Trophoblast cell (in vitro differentiated cells and primary cell): ENCODE measurements at regions not wholly inside any gene's neighbourhood (a gene's known extent, or its start where the extent isn't known, plus 50 kb on each side); places are given as distances from the start of the nearest gene placed in this dataset.

Source experiments
- DNase-seq, 2 donors: peaks; one replicate each; pipeline ENCODE4 v3.0.0-alpha.2; 2016
- H2AFZ ChIP-seq: 2 replicates; pipeline ENCODE4 v1.6.1; 2013; ENCODE audit warnings: low read length, moderate library complexity, mild to moderate bottlenecking; ENCODE audit not compliant: insufficient read depth, poor library complexity
- H2AK5ac ChIP-seq: 2 replicates; pipeline ENCODE4 v1.6.1; 2013; ENCODE audit warnings: mild to moderate bottlenecking, low read length
- H2BK120ac ChIP-seq: 2 replicates; pipeline ENCODE4 v1.6.1; 2013; ENCODE audit warnings: low read length, mild to moderate bottlenecking, moderate library complexity; ENCODE audit not compliant: insufficient read depth, poor library complexity
- H2BK12ac ChIP-seq: 2 replicates; pipeline ENCODE4 v1.6.1; 2013; ENCODE audit warnings: mild to moderate bottlenecking, low read length, moderate library complexity
- H2BK5ac ChIP-seq: 2 replicates; pipeline ENCODE4 v1.6.1; 2013; ENCODE audit warnings: low read length, low read depth, moderate library complexity, mild to moderate bottlenecking; ENCODE audit not compliant: poor library complexity
- H3K14ac ChIP-seq: 2 replicates; pipeline ENCODE4 v1.6.1; 2013; ENCODE audit warnings: mild to moderate bottlenecking, low read length
- H3K18ac ChIP-seq: 2 replicates; pipeline ENCODE4 v1.6.1; 2013; ENCODE audit warnings: mild to moderate bottlenecking, low read length
- H3K23ac ChIP-seq: 2 replicates; pipeline ENCODE4 v1.6.1; 2013; ENCODE audit warnings: low read length
- H3K27ac ChIP-seq: 2 replicates; pipeline ENCODE4 v1.5.1; 2013; ENCODE audit warnings: low read depth, mild to moderate bottlenecking, inconsistent platforms, low read length, moderate library complexity
- H3K27me3 ChIP-seq: 2 replicates; pipeline ENCODE4 v1.6.1; 2013; ENCODE audit warnings: inconsistent platforms, mild to moderate bottlenecking, low read length, moderate library complexity; ENCODE audit not compliant: insufficient read depth
- H3K36me3 ChIP-seq, 2 experiments: 1 replicate in 1 of 2; 2 replicates in 1 of 2; pipeline ENCODE4 v1.6.1; 2013; ENCODE audit warnings: low read length in 2 of 2, mild to moderate bottlenecking in 2 of 2, moderate library complexity in 1 of 2; ENCODE audit not compliant: insufficient read depth in 2 of 2, control insufficient read depth in 1 of 2
- H3K4ac ChIP-seq: 2 replicates; pipeline ENCODE4 v1.6.1; 2013; ENCODE audit warnings: low read depth, mild to moderate bottlenecking, low read length, moderate library complexity
- H3K4me1 ChIP-seq, 2 experiments: 1 replicate in 1 of 2; 2 replicates in 1 of 2; pipeline ENCODE4 v1.6.1; 2013; ENCODE audit warnings: low read length in 2 of 2, mild to moderate bottlenecking in 2 of 2, moderate library complexity in 1 of 2; ENCODE audit not compliant: insufficient read depth in 2 of 2, control insufficient read depth in 1 of 2
- H3K4me2 ChIP-seq: 2 replicates; pipeline ENCODE4 v1.6.1; 2013; ENCODE audit warnings: inconsistent platforms, mild to moderate bottlenecking, low read length, moderate library complexity
- H3K4me3 ChIP-seq: 2 replicates; pipeline ENCODE4 v1.5.1; 2013; ENCODE audit warnings: mild to moderate bottlenecking, low read depth, low read length, inconsistent platforms
- H3K79me1 ChIP-seq: one replicate; pipeline ENCODE4 v1.6.1; 2013; ENCODE audit warnings: low read length
- H3K79me2 ChIP-seq: 2 replicates; pipeline ENCODE4 v1.6.1; 2013; ENCODE audit warnings: low read length, mild to moderate bottlenecking; ENCODE audit not compliant: control insufficient read depth, insufficient read depth, poor library complexity
- H3K9ac ChIP-seq: 2 replicates; pipeline ENCODE4 v1.6.1; 2013; ENCODE audit warnings: mild to moderate bottlenecking, low read length
- H3K9me3 ChIP-seq: 2 replicates; pipeline ENCODE4 v1.6.1; 2013; ENCODE audit warnings: low read depth, mild to moderate bottlenecking, control low read depth, inconsistent platforms, low read length; ENCODE audit not compliant: insufficient read depth
- H4K12ac ChIP-seq: 2 replicates; pipeline ENCODE4 v1.6.1; 2013; ENCODE audit warnings: low read depth, mild to moderate bottlenecking, low read length, moderate library complexity
- H4K8ac ChIP-seq: 2 replicates; pipeline ENCODE4 v1.6.1; 2013; ENCODE audit warnings: low read depth, mild to moderate bottlenecking, low read length, moderate library complexity
- H4K91ac ChIP-seq: one replicate; pipeline ENCODE4 v1.6.1; 2013; ENCODE audit warnings: low read depth, mild to moderate bottlenecking, low read length, moderate library complexity
- WGBS: extraction: QIAGEN DNeasy Blood & Tissue Kit; methylation state at CpG from one replicate; pipeline ENCODE4 v1.1.7; 2013; ENCODE audit warnings: missing lambda C conversion rate; ENCODE audit not compliant: insufficient read length, insufficient coverage; ENCODE audit errors: extremely low coverage; 5-methylcytosine and 5-hydroxymethylcytosine counted together

DNA sequence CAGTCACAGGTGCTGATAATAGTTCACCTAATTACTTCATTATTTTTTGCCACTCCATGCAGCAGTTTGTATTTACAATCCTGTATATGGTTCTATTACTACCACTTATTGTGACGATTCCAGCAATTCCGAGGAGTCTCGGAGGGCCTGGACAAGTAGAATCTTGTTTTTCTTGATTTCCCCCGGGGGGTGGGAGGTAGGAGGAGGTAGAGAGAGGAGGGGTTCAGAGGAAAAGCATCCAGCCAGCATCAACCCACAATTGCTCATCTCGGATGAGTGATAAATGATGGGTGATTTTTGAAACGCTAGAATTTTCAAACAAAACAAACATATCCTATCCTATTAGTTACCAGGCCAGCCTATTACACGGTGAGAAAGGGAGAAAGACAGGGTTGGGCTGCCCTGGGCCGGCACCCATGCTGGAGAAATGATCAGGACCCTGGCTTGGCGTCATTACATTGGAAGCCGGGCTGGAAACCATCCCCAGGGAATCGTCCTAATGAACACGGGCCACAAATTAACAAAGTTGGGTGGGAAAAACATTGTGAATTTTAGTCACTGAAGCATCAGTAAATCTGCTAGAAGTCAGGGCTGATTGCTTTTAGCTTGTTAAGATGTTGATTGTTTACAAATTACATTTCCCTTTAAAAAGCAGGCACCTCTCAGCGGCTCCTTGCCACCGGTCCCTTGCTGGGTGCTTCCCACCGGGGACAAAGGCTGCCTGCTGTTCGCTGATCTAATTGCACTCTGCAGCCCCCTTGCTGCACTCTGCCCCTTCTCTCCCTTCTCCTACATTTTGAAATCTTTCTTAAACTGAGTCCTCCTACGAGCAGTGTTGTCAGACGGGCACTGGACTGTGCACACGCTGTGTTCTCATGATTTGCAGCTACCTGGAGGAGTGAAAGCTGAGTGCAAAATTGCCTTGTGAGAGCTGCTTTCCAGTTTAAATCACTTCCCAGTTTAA lies 95.5 kb downstream of the FAM204A start:
- no peak overlapping the region for H3K4me3 ChIP-seq
- H2BK120ac ChIP-seq = no peak overlapping the region
- no peak overlapping the region for H3K27ac ChIP-seq
- no peaks in the 10 kb centered on the region for H3K36me3 ChIP-seq
- H2AFZ ChIP-seq = no peak overlapping the region
- no peaks in the 10 kb centered on the region for H3K79me1 ChIP-seq
- H3K4me2 ChIP-seq = no peak overlapping the region
- H4K91ac ChIP-seq = no peak overlapping the region
- H3K9ac ChIP-seq = no peak overlapping the region
- DNase-seq = no peak
- no CpG with 5 or more reads among the region's 19 CpGs for WGBS
- H3K27me3 ChIP-seq = no peaks in the 10 kb centered on the region
- H2BK12ac ChIP-seq = no peak overlapping the region
- no peak overlapping the region for H3K18ac ChIP-seq
- H3K14ac ChIP-seq = no peak overlapping the region
- no peak overlapping the region for H2BK5ac ChIP-seq
- no peak overlapping the region for H2AK5ac ChIP-seq
- H4K8ac ChIP-seq = no peak overlapping the region
- no peak overlapping the region for H3K23ac ChIP-seq
- peaks cover under 1% of the 10 kb centered on the region for H3K9me3 ChIP-seq
- H4K12ac ChIP-seq = no peak overlapping the region
- H3K4me1 ChIP-seq = no peaks in the 10 kb centered on the region
- H3K4ac ChIP-seq = no peak overlapping the region
- no peaks in the 10 kb centered on the region for H3K79me2 ChIP-seq

GRCh38 chr10:118243907-118244306 lies 98.2 kb downstream of the FAM204A start:
- no peaks in the 10 kb centered on the region for H3K79me2 ChIP-seq
- no peak overlapping the region for H3K4me2 ChIP-seq
- no peak overlapping the region for H4K8ac ChIP-seq
- no peak overlapping the region for H3K4ac ChIP-seq
- no peak for DNase-seq
- H2BK5ac ChIP-seq = no peak overlapping the region
- no peak overlapping the region for H2BK120ac ChIP-seq
- no peak overlapping the region for H2BK12ac ChIP-seq
- H4K91ac ChIP-seq = no peak overlapping the region
- H3K4me3 ChIP-seq = no peak overlapping the region
- no peak overlapping the region for H3K27ac ChIP-seq
- no peaks in the 10 kb centered on the region for H3K27me3 ChIP-seq
- peaks cover 1% of the 10 kb centered on the region for H3K9me3 ChIP-seq
- no peak overlapping the region for H3K18ac ChIP-seq
- H3K23ac ChIP-seq = no peak overlapping the region
- no peak overlapping the region for H2AFZ ChIP-seq
- H2AK5ac ChIP-seq = no peak overlapping the region
- WGBS = no CpG with 5 or more reads among the region's 5 CpGs
- H3K36me3 ChIP-seq = no peaks in the 10 kb centered on the region
- no peak overlapping the region for H3K9ac ChIP-seq
- H3K4me1 ChIP-seq = no peaks in the 10 kb centered on the region
- H3K14ac ChIP-seq = no peak overlapping the region
- no peak overlapping the region for H4K12ac ChIP-seq
- no peaks in the 10 kb centered on the region for H3K79me1 ChIP-seq

GRCh38 chr10:118241229-118242137 lies 100.6 kb downstream of the FAM204A start:
- Histone ChIP-seq H3K79me2 (no peaks in the 10 kb centered on the region), H3K18ac (no peak overlapping the region), H3K79me1 (no peaks in the 10 kb centered on the region), H4K8ac (no peak overlapping the region), H2BK12ac (no peak overlapping the region), H2AFZ (no peak overlapping the region), H2AK5ac (no peak overlapping the region), H3K4me3 (no peak overlapping the region), H3K9ac (no peak overlapping the region), H4K91ac (no peak overlapping the region), H3K23ac (no peak overlapping the region), H3K36me3 (no peaks in the 10 kb centered on the region), H3K4ac (no peak overlapping the region), H3K4me1 (no peaks in the 10 kb centered on the region), H2BK5ac (no peak overlapping the region), H3K27ac (no peak overlapping the region), H2BK120ac (no peak overlapping the region), H4K12ac (no peak overlapping the region), H3K9me3 (peaks cover 5% of the 10 kb centered on the region), H3K27me3 (no peaks in the 10 kb centered on the region), H3K4me2 (no peak overlapping the region), H3K14ac (no peak overlapping the region)
- whole genome bisulfite sequencing = 100% methylated on average over 1 of the region's 26 CpGs
- peak; percentile 76 to 95 for DNase-seq

DNA sequence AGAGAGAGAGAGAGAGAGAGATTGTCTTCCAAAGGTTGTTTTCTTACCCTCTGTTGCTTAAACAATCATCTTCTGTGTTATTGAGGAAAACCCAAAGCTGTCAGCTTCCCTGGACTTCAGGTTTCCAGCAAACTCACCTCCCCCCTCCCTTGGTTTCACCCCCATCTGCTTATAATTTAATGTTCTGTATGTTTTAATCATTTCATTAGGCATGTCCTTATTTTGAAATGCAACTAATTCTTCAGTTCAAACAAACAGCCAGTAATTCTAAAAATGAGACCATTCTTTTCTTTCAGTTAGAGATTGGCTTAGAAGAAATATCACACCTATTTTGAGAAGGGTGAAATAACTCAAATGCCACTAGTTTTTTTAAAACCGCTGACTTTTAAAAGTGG lies 102.9 kb downstream of the FAM204A start:
- Histone ChIP-seq H3K27ac (no peak overlapping the region), H4K91ac (no peak overlapping the region), H3K18ac (no peak overlapping the region), H3K4me2 (no peak overlapping the region), H4K8ac (no peak overlapping the region), H3K4me3 (no peak overlapping the region), H2AK5ac (no peak overlapping the region), H3K36me3 (no peaks in the 10 kb centered on the region), H2BK5ac (no peak overlapping the region), H3K79me1 (no peaks in the 10 kb centered on the region), H3K9me3 (peaks cover 5% of the 10 kb centered on the region), H3K79me2 (no peaks in the 10 kb centered on the region), H2BK120ac (no peak overlapping the region), H3K9ac (no peak overlapping the region), H4K12ac (no peak overlapping the region), H3K4ac (no peak overlapping the region), H2BK12ac (no peak overlapping the region), H3K27me3 (no peaks in the 10 kb centered on the region), H3K23ac (no peak overlapping the region), H3K4me1 (no peaks in the 10 kb centered on the region), H2AFZ (no peak overlapping the region), H3K14ac (no peak overlapping the region)
- no CpG with 5 or more reads among the region's 1 CpG for WGBS
- DNase-seq = no peak
